ENCODE measurements at regions not wholly inside any gene's neighbourhood (a gene's known extent, or its start where the extent isn't known, plus 50 kb on each side); places are given as distances from the start of the nearest gene placed in this dataset.
"Not testable (repeated sequence)": the region's sequence is repeated elsewhere in the genome, so short reads cannot be mapped to it uniquely, and the experiment has no call there.

DNA sequence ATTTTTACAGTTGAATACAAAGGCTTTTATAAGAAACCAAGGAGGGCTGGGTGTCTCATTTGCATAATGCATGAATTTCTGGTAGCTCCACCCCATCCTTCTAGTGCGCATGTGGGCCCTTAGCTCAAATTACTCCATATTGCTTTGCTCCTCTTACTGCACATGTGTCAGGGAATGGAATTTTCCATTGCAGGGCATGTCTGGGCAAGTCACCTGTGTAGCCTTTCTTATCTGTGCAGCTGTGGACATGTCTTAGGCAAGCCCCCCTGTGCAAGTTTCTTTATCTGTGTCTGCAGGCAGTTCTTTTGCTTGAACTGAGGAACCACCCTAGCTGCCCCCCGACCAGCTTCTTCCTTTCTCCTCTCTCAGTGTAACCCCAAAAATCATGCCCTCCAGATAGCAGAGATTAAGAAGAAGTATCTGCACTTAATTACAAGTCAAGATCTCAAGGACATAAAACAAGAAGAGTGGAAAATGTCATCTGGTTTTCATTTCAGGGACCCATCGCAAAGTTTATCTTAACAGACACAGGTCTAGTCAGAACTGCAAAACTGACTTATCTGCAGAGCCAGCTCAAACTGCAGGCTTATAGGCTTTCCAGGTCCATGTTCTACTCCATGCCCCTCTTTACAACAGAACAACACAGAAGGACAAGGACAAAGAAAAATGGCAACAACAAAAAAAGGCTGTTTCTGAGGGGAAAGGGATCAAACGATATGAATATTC, 137.9 kb upstream of the HS3ST4 start:
- no peak overlapping the region for H3K4me3 ChIP-seq (ENCODE audit: low read depth, low read length)
- TF ChIP-seq CTCF (conservative IDR thresholded peaks at IDR 0.05; ENCODE audit: low read depth, low read length): no peak
- peak; percentile 8 for DNase-seq (ENCODE audit: low read depth)

GRCh38 chr16:25550647-25551046, 141.1 kb upstream of the HS3ST4 start:
- no peak for TF ChIP-seq CTCF (conservative IDR thresholded peaks at IDR 0.05; ENCODE audit: low read depth, low read length)
- H3K4me3 ChIP-seq (ENCODE audit: low read depth, low read length): no peak overlapping the region
- no peak for DNase-seq (ENCODE audit: low read depth)

DNA sequence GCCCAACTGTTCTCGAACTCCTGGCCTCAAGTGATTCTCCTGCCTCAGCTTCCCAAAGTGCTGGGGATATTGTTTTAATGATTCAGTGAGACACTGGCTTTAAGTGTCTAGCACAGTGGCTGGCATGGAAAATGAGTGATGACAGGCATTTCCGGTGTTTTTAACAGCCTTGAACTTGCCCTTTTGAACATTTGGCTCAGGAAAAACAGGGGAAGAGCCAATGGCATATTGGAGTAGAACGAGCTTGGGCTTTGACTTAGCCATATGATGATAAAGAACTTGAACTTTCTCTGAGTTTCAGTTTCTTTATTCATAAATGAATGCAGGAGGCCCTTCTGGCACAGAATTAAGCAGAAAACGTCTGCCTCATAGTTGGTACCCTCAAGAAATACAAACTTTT, 145.0 kb upstream of the HS3ST4 start:
- no peak for DNase-seq (ENCODE audit: low read depth)
- no peak overlapping the region for H3K4me3 ChIP-seq (ENCODE audit: low read depth, low read length)
- no peak for TF ChIP-seq CTCF (conservative IDR thresholded peaks at IDR 0.05; ENCODE audit: low read depth, low read length)

DNA sequence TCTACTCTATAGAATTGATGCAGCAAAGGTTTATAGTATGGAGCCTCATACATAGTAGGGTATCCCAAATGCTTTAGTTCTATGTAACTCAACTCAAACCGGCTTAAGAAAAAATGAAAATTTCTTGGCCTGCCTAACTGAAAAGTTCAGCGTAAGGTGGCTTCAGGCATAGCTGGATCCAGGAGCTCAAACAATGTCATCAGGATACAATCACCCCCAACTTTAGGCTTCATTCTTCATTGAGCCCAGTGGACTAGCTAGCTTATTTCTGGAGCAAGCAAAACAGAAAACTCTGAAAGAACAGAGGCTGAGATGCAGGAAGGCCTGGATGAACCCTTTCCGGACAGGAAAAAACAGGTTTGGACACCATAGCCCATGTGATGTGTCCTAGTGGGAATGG, 147.5 kb upstream of the HS3ST4 start:
- no peak overlapping the region for H3K4me3 ChIP-seq (ENCODE audit: low read depth, low read length)
- no peak for TF ChIP-seq CTCF (conservative IDR thresholded peaks at IDR 0.05; ENCODE audit: low read depth, low read length)
- no peak for DNase-seq (ENCODE audit: low read depth)

DNA sequence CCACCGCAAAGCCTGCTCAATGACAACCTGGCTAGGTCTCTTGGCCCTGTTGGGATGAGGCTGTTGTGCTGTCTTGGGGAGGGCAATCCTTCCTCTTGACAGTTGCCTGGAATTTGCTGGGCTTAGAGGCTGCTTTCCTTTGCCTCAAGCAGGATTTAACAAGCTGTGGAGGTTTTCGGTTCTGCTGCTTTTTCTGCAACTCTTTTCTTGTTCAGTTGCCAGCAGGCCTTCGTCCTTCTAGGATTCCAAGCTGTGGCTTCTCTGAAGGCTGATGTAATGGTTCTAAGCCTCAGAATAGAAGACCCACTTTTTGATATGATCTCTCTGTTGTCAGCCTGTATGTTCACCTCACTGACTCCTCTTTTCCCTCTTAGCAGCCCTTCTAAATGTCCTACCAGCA, 149.5 kb upstream of the HS3ST4 start:
- no peak for DNase-seq (ENCODE audit: low read depth)
- no peak for TF ChIP-seq CTCF (conservative IDR thresholded peaks at IDR 0.05; ENCODE audit: low read depth, low read length)
- H3K4me3 ChIP-seq (ENCODE audit: low read depth, low read length): no peak overlapping the region

DNA sequence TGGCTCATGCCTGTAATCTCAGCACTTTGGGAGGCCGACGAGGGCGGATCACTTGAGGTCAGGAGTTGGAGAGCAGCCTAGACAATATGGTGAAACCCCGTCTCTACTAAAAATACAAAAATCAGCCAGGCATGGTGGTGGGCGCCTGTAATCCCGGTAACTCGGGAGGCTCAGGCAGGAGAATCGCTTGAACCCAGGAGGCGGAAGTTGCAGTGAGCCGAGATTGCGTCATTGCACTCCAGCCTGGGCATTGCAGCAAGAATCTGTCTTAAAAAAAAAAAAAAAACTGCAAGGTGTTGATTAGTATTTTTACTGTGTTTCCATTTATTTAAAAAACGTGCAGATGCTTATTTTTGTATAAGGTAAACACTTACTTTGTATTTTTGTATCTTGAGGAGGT, 152.0 kb upstream of the HS3ST4 start:
- not testable (repeated sequence) for H3K4me3 ChIP-seq (ENCODE audit: low read depth, low read length); DNase-seq (ENCODE audit: low read depth)

- TF ChIP-seq CTCF (conservative IDR thresholded peaks at IDR 0.05; ENCODE audit: low read depth, low read length): no peak
- H3K4me3 ChIP-seq (ENCODE audit: low read depth, low read length): no peak overlapping the region
- no peak for DNase-seq (ENCODE audit: low read depth)
These were observed 168.6 kb upstream of the HS3ST4 start for GRCh38 chr16:25523183-25523582.

All from choroid plexus epithelial cell (primary cell).